H1 (cell line): ENCODE measurements at regions not wholly inside any gene's neighbourhood (a gene's known extent, or its start where the extent isn't known, plus 50 kb on each side); places are given as distances from the start of the nearest gene placed in this dataset.

Experiments used
- ASH2L ChIP-seq: fragments of 200-600, 300-600 bp; sonication (generic); IDR thresholded peaks from one replicate; pipeline ENCODE4 v1.7.1; 2017; ENCODE audit warnings: low read length
- CBX5 ChIP-seq: fragments of 300-800, 300-1000 bp; sonication (generic); IDR thresholded peaks from 2 replicates; pipeline ENCODE4 v1.7.1; 2016; ENCODE audit warnings: antibody characterized with exemption, low read length, low read depth
- CHD2 ChIP-seq: IDR thresholded peaks from 2 replicates; pipeline ENCODE4 v1.6.1; 2012; ENCODE audit warnings: low read length, improper control_type of control experiment
- CREB1 ChIP-seq: IDR thresholded peaks from 2 replicates; pipeline ENCODE4 v1.6.1; 2012; ENCODE audit warnings: inconsistent platforms
- E2F6 ChIP-seq: IDR thresholded peaks from 2 replicates; pipeline ENCODE4 v1.6.1; 2012; ENCODE audit warnings: inconsistent platforms
- JUND ChIP-seq: IDR thresholded peaks from 2 replicates; pipeline ENCODE4 v1.6.1; 2011; ENCODE audit warnings: mild to moderate bottlenecking, improper control_type of control experiment, low read length
- KDM5A ChIP-seq: fragments of 200-600 bp; IDR thresholded peaks from 2 replicates; pipeline ENCODE4 v1.7.1; 2012; ENCODE audit warnings: mild to moderate bottlenecking, low read length, inconsistent platforms, mixed read lengths
- NANOG ChIP-seq: IDR thresholded peaks from 2 replicates; pipeline ENCODE4 v1.6.1; 2011; ENCODE audit warnings: low read length, low read depth, mild to moderate bottlenecking, inconsistent platforms; ENCODE audit not compliant: insufficient read depth, poor library complexity, severe bottlenecking
- NRF1 ChIP-seq: IDR thresholded peaks from 2 replicates; pipeline ENCODE4 v1.6.1; 2011; ENCODE audit warnings: mild to moderate bottlenecking, low read depth, low read length, improper control_type of control experiment
- RAD21 ChIP-seq, 2 experiments: IDR thresholded peaks in 1 of 2; conservative IDR thresholded peaks in 1 of 2; 2 replicates each; pipeline ENCODE4 v1.6.1; 2011; ENCODE audit warnings: low read depth in 2 of 2, low read length in 2 of 2, improper control_type of control experiment in 1 of 2, inconsistent platforms in 1 of 2, mild to moderate bottlenecking in 1 of 2, moderate library complexity in 1 of 2
- RBBP5 ChIP-seq: IDR thresholded peaks from 2 replicates; pipeline ENCODE4 v1.7.1; 2012; ENCODE audit warnings: low read depth, mild to moderate bottlenecking, inconsistent platforms, low read length, moderate library complexity, borderline replicate concordance
- SP1 ChIP-seq: IDR thresholded peaks from 2 replicates; pipeline ENCODE4 v1.6.1; 2011; ENCODE audit warnings: low read depth, low read length
- SRF ChIP-seq: IDR thresholded peaks from 2 replicates; pipeline ENCODE4 v1.6.1; 2011; ENCODE audit warnings: mild to moderate bottlenecking, low read depth, low read length, moderate library complexity
- TEAD4 ChIP-seq: IDR thresholded peaks from 2 replicates; pipeline ENCODE4 v1.6.1; 2012; ENCODE audit warnings: low read depth, low read length, inconsistent platforms, mixed read lengths
- USF2 ChIP-seq: IDR thresholded peaks from 2 replicates; pipeline ENCODE4 v1.6.1; 2011; ENCODE audit warnings: low read length, improper control_type of control experiment
- YY1 ChIP-seq: IDR thresholded peaks from 2 replicates; pipeline ENCODE4 v1.6.1; 2011; ENCODE audit warnings: low read depth, mild to moderate bottlenecking, low read length

GRCh38 chr1:30479575-30479974 is 243.8 kb downstream of the MATN1 start (continued):
- TF ChIP-seq TEAD4 (no peak), JUND (no peak), CHD2 (no peak), NRF1 (no peak), NANOG (no peak), CREB1 (no peak), RBBP5 (no peak), E2F6 (no peak), SP1 (no peak), ASH2L (no peak), SRF (no peak), CBX5 (no peak), RAD21 (IDR thresholded peaks at IDR 0.05 in 1 of 2, conservative IDR thresholded peaks at IDR 0.05 in 1 of 2; ENCODE audit: low read depth in 2 of 2, low read length in 2 of 2) (no peak), USF2 (no peak), KDM5A (no peak), YY1 (no peak)
- TF ChIP-seq, all 59 proteins: peak for 0
